Stimulated activated CD4-positive, alpha-beta T cell treated with anti-CD3 and anti-CD28 coated beads, Interleukin-12 subunit alpha, Interleukin-12 subunit beta, amount 100 ng/mL, for 48 hours (primary cell): ENCODE measurements at regions not wholly inside any gene's neighbourhood (a gene's known extent, or its start where the extent isn't known, plus 50 kb on each side); places are given as distances from the start of the nearest gene placed in this dataset.
A peak's percentile ranks its signal among the peaks of the same experiment; 100 is the strongest.
"Not testable (repeated sequence)": the region's sequence is repeated elsewhere in the genome, so short reads cannot be mapped to it uniquely, and the experiment has no call there.

Source experiments
- DNase-seq, 3 donors: peaks; one replicate each; pipeline ENCODE4 v3.0.0-alpha.2; 2020; ENCODE audit warnings: low read depth in 2 of 3, low spot score in 1 of 3

DNA sequence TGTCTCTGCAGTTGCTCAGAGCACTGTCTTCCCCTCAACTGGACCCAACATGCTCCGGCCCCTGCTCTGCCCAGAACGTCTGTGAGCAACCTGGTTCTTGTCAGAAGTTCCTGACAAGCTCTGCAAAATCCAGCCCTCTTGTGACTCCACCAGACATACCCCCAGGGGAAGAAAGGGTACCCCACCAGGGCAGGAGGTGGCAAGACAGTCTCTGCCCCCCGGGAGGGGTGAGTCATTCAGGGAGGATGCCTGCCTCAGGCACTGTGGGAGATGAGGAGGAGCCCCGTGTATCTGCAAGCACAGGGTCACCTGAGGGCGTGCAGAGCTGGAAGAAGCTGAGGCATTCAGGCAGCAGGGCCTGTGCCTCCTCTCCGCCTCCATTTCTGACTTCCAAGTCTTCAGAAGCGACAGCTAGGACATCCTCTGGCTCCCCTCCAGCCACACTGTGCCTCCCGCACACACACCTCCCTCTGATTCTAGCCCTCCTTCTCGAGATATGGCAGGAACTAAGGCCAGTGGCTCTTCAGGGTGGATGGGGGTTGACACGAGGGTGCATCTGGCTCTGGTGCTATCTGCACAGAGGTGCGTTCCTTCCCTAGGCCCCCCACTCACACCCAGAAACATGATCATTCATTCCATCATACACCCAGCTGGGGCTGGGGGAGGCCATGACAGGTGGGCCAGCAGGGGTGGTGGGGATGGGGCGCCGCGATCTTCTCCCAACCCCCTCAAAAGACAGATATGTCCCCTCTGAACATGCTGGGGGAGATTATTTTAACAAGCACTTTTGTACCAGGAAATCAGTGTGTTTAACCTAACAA, 222.2 kb downstream of the CYP26B1 start:
- DNase-seq, result no peak

DNA sequence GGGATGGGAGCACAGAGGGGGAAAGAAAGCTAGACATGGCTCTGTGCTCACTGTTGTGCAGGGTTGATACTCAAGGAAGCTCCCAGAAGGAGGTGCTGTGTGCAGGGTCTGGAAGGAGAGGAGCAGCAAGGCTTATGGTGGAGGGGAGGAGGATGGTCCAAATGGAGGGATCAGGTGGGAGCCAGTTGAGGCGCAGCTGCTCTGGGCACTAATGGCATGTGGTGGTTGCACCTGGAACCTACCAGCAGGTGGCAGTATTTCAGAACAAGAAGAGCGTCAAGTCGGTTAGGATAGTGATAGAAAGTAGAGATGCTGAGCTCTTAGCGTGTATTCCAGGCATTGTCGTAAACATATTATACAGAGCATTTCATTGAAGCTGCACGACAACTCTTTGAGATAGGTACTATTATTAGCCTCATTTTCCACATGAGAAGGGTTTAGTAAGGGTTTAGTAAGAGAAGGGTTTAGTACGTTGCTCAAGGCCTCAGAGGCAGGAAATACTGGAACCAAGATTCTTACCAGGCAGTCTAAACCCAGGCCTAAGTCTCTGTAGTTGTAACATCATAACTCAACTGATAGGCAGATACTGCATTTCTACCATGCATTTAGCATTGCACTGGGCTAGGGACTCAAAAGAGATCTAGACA, 223.7 kb downstream of the CYP26B1 start:
- peak; percentile 32 to 50 (median 36) for DNase-seq

DNA sequence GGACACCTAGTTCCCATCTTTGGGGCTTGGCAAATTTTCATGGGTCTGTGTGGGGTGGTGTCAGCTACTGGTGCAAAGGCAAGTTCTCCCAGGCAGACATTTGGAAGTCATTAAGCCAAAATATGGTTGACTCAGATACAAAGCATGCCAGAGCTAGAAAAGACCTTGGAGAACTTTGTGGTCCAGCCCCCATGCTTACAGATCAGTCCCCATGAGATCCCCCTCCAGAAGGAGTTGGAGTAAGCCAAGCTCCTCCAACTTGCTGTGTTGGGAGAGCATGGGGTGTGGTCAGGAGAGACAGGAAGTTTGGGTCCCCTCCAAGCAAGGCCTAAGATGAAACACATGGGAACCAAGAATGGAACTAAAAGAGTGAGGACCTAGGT, 224.5 kb downstream of the CYP26B1 start:
- no peak for DNase-seq

DNA sequence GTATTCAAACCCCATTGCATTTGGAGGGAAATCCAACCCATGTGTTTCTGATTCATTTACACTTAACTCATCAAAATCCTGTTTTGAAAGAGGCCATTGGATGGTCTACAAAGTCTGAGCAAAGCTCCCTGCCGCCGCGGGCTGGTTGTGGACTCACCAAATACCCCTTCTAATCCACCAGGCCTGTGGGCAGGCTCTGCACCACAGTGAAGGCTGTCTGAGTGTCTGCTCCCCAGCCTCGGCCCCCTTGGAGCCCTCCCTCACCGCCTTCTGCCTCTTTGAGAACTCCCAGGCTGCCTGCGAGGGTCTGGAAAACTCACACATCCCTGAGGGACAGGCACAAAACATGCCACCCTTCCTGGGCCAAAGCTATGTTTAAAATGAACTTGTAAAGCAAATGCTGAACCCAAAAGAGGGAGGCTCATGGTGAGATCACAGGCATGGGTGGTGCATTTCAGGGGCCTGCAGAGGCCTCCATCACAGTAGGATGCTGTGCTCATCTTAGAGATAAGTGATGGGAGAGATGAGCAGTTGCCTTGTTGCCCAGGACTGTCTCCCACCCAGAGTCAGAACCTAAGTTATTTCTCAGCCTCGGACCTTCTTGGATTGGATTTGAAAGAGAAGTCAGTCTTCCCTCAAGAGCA, 225.0 kb downstream of the CYP26B1 start:
- DNase-seq, result no peak

DNA sequence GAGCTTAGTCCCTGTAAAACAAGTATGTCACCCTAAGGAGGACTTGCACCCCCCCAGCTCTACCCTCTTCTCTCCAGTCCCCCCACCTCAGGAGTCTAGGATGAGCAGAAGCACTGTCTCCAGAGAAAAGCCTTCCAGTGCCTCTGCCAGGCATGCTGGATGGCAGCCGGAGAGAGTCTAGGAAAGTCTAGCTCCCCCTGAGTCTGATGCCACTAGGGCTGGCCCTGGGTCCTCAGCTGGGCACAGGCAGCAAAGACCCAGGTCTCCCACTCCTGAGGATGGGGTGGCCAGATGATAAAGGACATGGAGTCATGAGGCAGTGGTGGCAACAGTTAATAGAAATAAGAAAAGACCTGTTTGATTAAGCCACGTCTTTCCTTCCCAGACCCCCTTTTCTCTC, 225.6 kb downstream of the CYP26B1 start:
- no peak for DNase-seq

DNA sequence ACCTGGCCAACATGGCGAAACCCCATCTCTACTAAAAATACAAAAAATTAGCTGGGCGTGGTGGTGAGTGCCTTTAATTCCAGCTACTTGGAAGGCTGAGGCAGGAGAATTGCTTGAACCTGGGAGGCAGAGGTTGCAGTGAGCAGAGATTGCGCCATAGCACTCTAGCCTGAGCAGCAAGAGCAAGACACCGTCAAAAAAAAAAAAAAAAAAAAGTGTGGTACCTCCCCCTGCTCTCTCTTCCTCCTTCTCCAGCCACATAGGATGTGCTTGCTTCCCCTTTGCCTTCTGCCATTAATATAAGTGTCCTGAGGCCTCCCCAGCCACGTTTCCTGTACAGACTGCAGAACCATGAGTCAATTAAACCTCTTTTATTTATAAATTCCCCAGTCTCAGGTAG, 226.8 kb downstream of the CYP26B1 start:
- DNase-seq, result not testable (repeated sequence)

DNA sequence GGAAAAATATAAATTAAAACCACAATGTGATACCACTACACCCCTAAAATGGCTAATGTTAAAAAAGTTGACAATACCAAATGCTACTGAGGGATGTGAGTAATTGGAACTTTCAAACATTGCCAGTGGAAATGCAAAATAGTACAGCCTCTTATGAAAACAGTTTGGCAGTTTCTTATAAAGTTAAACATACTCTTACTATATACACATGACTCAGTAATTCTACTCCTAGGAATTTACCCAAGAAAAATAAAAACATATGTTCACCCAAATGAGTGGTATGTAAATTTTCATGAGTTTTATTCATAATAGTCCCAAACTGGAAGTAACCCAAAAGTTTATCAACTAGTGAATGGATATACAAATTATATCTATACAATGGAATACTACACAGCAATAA, 228.0 kb downstream of the CYP26B1 start:
- DNase-seq, result no peak

DNA sequence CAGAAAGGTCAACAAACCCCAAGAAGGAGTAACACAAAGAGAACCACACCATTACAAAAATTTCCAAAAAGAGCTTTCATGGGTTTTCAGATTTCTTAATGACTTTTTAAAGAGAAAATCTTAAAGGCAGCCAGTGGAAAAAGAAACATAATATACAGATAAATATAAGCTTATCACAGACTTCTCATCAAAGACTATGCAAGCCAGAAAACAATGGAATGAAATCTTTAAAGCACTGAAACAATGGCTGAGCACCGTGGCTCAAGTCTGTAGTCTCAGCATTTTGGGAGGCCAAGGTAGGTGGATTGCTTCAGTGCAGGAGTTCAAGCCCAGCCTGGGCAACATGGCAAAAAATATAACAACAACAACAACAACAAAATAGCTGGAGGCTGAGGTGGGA, 237.4 kb downstream of the CYP26B1 start:
- no peak for DNase-seq

DNA sequence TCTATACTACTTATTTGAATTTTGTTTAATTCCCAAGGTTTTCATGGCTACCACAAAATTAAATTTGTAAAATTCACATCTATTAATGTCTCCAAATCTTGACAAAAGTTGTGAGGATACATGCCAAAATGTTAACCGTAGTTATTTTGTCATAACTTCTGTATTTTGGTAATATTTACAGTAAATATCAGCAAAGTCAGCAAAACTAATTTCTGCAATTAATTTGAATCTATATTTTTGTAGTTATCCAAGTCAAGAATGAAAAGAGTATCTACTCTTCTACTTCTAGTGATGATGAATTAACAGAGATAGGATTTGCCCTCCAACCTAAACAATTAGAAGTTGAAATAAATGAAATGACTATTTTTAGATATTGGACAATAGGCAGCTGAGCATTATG, 238.9 kb downstream of the CYP26B1 start:
- no peak for DNase-seq

DNA sequence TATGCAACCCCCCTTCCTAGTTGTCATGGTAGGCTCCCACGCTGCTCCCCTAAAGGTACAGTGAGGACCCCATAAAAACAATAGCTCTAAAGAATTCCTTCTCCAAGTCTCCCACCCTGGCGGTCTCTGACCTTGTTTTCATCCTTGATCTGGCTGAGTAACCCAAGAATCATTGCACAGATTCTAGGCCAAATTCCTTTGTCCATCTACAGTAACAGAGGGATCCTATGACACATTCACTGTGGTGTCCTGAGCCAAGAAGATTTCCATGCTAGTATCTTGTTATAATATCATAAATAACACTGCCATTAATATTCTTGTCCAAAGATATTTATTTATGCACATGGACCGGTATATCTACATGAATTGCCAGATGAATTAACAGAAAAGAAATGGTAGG, 240.2 kb downstream of the CYP26B1 start:
- no peak for DNase-seq

DNA sequence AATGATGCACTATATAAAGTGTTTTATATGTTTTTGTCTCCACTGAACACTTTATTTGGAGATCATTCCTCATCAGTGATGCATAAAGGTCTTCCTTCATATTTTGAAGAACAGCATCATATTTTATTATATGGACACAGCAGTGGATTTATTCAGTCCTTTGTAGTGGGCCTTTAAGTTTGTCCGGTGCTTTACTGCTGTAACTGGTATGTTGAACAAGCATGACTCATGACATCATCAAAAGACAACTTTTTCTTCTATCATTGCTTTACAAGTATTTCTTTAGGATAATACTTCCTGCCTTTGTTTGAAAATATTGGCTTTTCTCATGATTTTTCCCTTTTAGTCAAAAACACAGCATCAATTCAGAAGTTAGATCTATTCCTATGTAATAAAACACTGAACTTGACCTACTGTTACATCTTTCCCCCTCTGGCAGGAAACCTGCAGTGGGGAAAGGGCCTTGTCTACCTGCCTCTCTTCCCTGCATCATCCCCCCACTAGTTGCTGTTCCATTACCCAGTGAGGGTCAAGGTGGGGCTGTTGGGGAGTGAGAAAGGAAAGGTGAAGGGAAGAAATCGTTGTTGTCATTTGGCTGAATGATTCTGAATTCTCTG, 241.2 kb downstream of the CYP26B1 start:
- no peak for DNase-seq

DNA sequence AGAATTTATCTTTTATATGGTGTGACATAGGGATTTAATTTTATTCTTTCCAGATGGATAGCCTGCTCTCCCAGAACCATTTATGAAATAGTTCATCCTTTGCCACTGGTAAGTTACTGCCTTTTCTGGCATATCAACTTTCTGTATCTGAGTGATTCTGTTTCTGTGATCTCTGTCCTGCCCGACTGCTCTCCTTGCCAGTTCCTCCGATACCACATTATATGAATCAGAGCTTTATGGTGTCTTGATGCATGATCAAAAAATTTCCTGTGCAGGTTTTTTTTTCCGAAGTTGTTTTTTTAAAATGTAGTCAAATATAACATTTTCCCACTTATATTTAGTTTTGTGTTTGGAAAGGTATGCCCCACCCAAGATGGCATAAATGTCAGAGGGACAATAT, 242.5 kb downstream of the CYP26B1 start:
- DNase-seq, result no peak

DNA sequence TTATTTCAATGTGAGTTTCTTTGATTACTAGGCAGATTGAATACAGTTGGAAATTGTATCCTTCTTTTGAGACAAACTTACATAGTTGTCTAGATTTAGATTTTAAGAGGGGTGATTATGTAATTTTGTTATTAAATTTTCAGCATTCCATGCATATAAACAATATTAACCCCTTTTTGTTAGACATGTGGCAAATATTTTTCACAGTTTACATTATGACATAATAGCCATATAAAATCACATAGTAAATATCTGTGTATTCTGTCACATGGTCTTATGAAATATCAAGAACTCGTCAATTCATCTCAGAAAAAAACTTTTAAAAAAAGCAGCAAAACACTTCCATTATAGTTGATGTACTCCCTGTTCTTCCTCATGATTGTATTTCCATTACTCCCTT, 243.8 kb downstream of the CYP26B1 start:
- no peak for DNase-seq

DNA sequence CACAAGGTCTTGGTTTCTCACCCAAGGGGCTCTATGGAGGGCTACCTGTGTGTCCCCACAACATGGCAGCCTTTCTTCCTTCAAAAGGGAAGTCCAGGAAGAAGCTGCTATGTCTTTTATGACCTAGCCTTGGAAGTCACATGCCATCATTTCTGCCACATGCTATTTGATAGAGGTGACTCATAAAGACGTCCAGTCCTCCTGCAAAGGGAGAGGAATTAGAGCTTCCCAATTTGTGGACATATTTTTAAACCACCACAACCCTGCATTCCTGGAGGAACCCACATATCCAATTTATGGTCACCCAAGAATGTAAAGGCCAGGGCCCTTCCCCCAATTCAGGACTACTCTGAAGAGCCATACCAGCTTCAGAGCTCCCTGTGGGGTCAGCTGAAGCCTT, 246.2 kb downstream of the CYP26B1 start:
- no peak for DNase-seq

DNA sequence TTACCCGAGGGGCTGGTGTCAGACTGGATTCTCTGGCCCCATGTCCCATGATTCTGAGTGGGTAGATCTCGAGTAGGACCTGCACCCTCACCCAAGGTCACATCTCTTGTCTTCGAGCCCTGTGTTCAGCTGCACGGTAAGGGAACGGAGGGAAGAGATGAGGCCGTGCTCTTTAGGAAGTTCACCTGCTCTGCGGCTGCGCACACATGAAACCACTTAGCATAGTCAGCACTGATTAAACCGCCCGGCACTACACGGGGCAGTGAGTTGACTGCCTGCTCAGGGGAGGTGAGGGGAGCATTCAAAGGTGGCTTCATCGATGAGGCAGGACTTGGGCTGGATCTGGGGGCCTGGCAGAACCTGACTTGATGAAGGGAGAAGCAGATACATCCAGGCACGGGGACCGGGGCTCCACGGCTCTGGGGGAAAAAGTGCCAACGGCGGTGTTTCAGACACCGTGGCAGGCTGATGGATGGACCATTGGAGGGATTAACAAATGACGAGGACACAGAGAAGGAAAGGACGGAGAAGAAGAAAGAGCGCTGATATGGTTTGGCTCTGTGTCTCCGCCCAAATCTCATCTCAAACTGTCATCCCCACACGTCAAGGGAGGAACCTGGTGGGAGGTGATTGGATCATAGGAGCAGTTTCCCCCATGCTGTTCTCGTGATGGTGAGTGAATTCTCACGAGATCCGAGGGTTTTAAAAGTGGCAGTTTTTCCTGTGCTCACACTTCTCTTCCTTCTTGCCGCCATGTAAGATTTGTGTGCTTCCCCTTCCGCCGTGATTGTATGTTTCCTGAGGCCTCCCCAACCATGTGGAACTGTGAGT, 248.6 kb downstream of the CYP26B1 start:
- no peak for DNase-seq

DNA sequence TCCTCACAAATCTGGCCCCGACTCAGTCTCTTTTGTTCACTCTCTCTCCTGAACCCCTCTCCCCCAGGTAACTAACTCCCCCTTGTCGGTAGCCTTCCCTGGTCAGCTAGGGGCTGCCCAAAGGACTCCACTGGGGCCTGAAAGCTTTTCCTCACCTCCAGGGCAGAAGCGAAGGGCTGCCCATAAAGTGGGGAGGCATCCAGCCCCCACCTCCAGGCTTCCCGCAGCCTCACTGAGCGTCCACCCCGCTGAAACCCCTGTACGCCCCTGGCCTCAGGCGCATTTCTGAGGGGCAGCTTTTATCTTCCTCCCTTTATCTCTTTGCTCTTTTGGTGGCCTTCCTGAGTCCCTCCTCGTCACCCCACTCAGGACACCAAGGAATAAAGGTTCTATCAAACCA, 249.3 kb downstream of the CYP26B1 start:
- DNase-seq, result no peak

DNA sequence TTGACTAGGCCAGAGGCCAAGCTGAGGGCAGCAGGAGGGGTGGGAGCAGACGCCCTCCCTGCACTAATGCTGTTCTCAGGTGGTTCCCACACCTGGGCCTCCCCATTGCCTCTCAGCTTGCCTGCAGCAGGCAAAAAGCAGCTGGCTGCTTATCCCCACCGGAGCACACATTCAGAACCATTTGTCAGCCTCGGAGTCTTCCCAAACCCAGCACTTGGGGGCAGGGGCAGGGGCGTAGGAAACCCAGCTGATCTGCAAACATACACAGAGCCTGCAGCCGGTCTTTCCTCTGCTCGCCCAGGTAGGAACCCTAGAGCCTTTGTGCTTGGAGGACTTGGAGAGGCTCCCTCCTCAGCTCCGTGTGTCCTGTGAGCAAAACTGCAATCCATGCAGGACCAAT, 249.8 kb downstream of the CYP26B1 start:
- DNase-seq, result no peak

DNA sequence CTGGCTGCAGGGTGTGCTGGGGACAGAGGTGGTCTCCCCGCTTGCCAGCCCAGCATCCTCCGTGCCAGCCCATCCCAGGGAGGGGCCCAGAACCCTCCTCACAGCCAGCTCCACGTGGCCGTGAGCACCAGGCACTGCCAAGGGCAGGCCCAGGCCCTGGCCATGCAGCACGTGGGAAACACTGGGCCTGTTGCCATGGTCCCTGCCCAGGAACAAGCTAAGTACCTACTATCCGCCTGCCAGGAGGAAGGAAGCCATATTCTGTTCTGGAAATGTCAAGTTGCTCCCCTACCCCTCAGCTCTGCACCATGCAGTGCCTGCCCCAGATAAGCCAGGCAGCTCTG, 250.6 kb downstream of the CYP26B1 start:
- DNase-seq, result no peak

DNA sequence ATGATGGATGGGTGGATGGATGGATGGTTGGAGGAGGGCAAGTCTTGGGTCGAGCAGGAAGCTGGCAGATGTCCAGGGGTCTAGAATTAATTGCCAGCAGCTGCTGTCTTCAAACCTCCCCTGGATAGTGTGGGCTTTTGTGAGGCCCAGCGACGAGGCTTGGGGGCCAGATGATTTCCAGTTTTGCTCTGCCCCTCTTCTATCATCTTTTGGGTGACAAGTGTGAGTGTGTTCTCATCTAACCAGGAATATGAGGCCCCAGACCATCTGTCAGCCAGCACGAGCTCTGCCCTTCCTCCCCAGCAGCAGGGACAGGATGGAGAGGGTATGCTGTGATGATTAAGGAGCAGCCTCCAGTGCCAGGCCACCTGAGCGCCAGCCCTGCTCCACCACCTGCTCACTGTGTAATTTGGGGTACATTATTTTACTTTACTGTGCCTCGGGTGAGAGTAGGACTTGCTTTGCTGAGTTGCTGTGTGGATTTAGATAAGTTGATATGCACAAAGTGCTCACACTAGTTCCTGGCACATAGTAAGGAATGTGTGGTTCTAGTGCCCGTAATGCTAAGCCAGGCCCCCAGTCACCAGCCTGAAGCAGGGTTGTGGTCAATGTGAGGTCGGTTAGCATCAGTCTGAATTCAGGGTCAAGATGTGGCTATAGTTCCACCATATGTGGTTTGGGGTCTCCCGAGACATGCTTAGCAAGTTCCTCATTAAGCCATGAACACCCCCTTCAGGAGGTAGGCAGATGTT, 251.1 kb downstream of the CYP26B1 start:
- DNase-seq, result no peak

DNA sequence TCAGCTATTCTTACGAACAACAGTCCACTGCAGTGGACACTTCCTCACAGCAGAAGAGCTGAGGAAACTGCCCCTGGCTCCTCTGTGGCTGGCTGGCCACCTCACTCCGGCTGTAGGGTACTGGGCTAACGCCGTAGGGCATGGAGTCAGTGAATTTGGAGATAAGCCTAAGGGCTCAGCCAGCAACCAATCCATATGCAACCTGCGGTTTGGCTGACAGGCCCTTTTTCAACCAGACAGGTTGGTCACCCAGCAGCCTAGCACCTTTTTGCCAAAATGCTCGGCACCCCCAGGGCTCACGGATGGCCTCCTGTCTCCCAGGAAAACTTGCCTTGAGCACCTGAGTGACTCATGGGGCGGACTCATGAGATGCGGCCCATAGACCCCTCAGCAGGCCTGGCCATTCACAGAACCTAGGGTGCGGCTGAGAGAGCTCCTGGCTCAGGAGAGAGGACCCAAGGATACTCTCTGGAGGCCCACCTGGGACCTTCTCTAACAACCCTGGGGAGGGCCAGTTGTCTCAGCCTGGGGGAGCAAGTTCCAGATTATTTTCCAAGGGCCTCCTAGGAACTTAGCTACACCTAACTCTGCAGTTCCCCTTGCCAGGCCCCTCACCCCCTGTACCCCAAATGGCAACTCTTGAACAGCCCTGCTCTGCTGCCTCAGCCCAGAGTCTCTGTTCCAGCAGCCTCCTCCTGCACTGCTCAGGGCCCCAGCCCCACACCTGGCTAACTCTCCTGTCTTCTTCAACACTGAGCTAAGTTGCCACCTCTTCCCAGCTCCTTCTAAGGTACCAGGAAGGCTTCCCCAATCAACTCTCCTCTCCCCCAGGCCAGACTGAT, 252.1 kb downstream of the CYP26B1 start:
- DNase-seq, result no peak
